Coronary artery (tissue), 2 donors: ENCODE measurements at regions not wholly inside any gene's neighbourhood (a gene's known extent, or its start where the extent isn't known, plus 50 kb on each side); places are given as distances from the start of the nearest gene placed in this dataset.

Experiments
- DNase-seq: peaks from one replicate; pipeline ENCODE4 v3.0.0-alpha.2; 2017; ENCODE audit warnings: low spot score
- H3K27ac ChIP-seq, 2 donors: fragments of 200-600 bp; sonication (generic); one replicate each; pipeline ENCODE4 v1.5.1; 2016 to 2019
- H3K4me3 ChIP-seq: fragments of 200-600 bp; sonication (generic); 2 replicates; pipeline ENCODE4 v1.5.1; 2016; ENCODE audit warnings: mild to moderate bottlenecking, moderate library complexity
- TF ChIP-seq, protein P1 (sequence below): fragments of 200-600 bp; sonication (generic); IDR thresholded peaks from one replicate; pipeline ENCODE4 v1.5.1; 2019; ENCODE audit warnings: antibody characterized with exemption

DNA sequence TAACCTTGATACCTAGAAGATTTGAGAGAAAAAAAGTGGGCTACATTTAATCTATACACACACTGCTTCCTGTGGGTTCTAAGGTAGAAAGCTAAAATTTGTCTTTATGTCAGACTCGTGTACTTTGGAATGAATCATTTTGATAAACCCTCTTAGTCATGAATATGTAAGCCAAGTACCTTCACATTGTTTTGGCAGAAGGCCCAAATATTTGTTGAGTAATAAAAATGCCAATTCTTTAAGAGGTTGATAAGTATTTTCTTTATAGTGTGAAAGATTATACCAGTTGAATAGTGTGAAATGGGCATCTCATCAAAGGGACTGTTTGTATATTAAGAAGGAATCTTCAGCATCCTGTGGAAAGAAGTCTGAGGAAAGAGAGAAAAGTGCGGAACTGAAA lies 1464.7 kb upstream of the ZEB2 start:
- Histone ChIP-seq H3K27ac (no peak overlapping the region), H3K4me3 (no peak overlapping the region)
- TF ChIP-seq, protein P1, sequence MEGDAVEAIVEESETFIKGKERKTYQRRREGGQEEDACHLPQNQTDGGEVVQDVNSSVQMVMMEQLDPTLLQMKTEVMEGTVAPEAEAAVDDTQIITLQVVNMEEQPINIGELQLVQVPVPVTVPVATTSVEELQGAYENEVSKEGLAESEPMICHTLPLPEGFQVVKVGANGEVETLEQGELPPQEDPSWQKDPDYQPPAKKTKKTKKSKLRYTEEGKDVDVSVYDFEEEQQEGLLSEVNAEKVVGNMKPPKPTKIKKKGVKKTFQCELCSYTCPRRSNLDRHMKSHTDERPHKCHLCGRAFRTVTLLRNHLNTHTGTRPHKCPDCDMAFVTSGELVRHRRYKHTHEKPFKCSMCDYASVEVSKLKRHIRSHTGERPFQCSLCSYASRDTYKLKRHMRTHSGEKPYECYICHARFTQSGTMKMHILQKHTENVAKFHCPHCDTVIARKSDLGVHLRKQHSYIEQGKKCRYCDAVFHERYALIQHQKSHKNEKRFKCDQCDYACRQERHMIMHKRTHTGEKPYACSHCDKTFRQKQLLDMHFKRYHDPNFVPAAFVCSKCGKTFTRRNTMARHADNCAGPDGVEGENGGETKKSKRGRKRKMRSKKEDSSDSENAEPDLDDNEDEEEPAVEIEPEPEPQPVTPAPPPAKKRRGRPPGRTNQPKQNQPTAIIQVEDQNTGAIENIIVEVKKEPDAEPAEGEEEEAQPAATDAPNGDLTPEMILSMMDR = no peak
- DNase-seq = no peak

DNA sequence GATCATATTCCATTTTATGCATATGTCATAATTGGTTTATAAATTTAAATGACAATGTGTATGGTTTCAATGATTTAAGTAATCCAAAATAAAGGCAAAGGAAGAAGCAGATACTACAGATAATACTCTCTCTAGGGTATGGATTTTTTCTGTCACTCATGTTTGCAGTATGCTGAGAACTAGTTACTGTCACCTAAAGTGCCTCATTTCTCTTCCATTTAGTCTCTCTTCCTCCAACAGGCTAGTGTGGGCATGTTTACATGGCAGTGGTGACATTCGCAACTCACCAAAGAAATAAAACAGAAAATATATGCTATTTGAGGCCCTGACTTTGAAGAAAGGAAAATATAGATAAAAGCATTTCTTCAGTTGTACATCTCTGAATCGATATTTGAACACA lies 1460.4 kb upstream of the ZEB2 start:
- no peak for DNase-seq

DNA sequence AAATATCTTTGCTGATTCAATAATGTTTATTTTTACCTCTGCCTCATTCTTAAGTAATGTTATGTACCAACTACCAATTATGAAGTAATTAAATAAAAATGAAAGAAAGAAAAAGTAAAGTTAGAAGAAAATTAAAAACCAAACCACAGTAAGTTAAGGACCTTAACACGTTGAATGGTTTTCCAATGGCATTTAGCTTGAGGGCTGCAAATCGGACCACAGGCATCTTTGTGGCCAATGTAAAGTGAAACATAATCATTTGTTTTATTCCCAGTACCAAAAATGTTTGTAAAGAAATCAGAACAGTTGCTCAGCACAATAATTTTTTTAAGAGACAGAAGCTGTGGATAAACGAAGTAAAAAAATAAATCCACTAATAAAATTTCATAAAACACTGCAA lies 1455.5 kb upstream of the ZEB2 start:
- no peak overlapping the region for H3K4me3 ChIP-seq
- no peak overlapping the region for H3K27ac ChIP-seq
- no peak for DNase-seq
- TF ChIP-seq, protein P1 = no peak

More for the DNA sequence above, 1460.4 kb upstream of the ZEB2 start:
- TF ChIP-seq, protein P1 = no peak
- Histone ChIP-seq H3K4me3 (no peak overlapping the region), H3K27ac (no peak overlapping the region)

DNA sequence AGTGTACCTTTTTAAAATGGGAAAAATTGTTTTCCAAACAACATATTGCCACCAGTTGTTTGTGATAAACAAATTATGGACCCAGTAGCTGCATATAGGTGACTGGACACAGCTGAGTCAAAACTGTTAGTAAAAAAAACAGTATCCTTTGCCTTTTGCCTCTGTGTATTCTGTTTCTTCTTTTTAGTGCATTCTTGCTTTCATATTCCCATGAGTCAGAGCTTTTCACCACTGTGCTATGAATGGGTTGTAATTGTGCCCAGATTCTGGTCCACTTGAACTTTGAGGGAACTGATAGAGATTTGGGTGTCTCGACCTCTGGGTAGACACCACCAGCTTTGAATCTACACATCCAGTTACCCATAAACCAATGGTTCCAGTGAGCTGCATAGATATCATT lies 1441.9 kb upstream of the ZEB2 start:
- Histone ChIP-seq H3K4me3 (no peak overlapping the region), H3K27ac (no peak overlapping the region)
- TF ChIP-seq, protein P1 = no peak
- DNase-seq = no peak

DNA sequence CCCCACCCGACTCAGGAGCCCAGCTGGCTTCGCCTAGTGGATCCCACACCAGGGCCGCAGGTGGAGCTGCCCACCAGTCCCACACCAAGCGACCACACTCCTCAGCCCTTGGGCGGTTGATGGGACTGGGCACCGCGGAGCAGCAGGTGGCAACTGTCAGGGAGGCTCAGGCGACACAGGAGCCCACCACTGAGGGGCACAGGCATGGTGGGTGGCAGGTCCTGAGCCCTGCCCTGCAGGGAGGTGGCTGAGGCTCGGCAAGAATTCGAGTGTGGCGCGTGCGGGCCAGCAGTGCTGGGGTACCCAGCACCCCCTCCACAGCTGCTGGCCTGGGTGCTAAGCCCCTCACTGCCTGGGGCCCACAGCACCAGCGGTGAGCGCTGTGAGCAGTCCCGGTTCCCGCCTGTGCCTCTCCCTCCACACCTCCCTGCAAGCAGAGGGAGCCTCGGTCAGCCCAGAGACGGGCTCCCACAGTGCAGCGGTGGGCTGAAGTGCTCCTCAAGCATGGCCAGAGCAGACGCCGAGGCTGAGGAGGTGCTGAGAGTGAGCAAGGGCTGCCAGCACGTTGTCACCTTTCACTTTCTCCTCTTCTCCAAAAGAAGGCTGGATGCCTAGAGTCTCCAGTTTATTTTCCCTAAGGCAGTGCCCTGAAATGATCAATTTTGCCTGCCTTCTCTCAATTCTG lies 1440.7 kb upstream of the ZEB2 start:
- no peak overlapping the region for H3K4me3 ChIP-seq
- no peak for DNase-seq
- H3K27ac ChIP-seq = no peak overlapping the region
- TF ChIP-seq, protein P1 = no peak

DNA sequence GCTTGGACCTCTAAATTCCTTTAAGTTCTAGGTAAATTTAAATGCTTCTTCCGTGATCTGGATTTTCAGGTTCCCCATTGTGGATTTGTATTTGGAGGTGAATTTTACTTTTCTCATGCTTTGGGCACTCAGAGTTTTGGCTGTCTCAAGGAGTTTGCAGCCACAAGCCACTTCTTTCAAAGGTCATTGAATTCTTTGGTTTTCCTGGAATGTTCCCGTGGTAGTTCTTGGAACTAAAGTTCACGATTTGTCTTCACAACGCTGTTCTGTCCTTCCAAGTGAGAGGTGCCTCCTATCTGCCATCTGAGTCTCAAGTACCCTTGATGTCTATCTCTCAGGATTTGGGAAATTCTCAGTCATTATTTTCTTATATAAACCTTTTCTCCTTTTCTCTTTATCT lies 1438.7 kb upstream of the ZEB2 start:
- Histone ChIP-seq H3K27ac (no peak overlapping the region), H3K4me3 (no peak overlapping the region)
- DNase-seq = no peak
- TF ChIP-seq, protein P1 = no peak

DNA sequence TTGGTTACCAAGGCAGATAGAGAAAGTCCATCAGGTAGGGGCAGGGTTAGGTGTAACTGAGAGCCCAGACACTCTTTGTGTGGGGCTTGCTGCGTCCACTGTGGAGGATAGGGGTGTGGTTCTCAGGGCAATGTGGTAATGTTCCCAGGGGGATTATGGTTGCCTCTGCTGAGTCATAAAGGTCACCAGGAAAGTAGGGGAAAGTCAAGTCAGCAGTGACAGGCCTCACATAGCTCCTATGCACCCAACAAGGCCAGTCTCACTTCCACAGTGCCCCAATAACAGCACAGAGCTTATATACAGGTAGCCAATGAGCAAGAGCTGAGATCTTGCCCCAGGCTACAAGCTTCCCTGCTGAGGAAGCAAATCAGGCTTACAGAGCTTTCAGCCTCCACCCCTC lies 1438.0 kb upstream of the ZEB2 start:
- Histone ChIP-seq H3K27ac (no peak overlapping the region), H3K4me3 (no peak overlapping the region)
- TF ChIP-seq, protein P1 = no peak
- DNase-seq = no peak
